ENCODE measurements at regions not wholly inside any gene's neighbourhood (a gene's known extent, or its start where the extent isn't known, plus 50 kb on each side); places are given as distances from the start of the nearest gene placed in this dataset.
"Not testable (repeated sequence)": the region's sequence is repeated elsewhere in the genome, so short reads cannot be mapped to it uniquely, and the experiment has no call there.

- H3K4me3 ChIP-seq (ENCODE audit: low read length), result no peak overlapping the region
- H3K9me2 ChIP-seq (replicated peaks; ENCODE audit: insufficient read depth, low read length), result no peaks in the 10 kb centered on the region
- no peaks in the 10 kb centered on the region for H4K20me1 ChIP-seq (ENCODE audit: insufficient read depth, low read length)
- H3K4me2 ChIP-seq (ENCODE audit: low read depth, low read length), result no peak overlapping the region
- no peaks in the 10 kb centered on the region for H3F3A ChIP-seq (ENCODE audit: insufficient read depth, low read length)
- no peaks in the 10 kb centered on the region for H3K36me3 ChIP-seq (replicated peaks; ENCODE audit: insufficient read depth, low read length)
- no peak overlapping the region for H3K27ac ChIP-seq (ENCODE audit: low read length)
- no peak for DNase-seq
- H2AFZ ChIP-seq (ENCODE audit: low read length), result no peak overlapping the region
- H3K4me1 ChIP-seq (ENCODE audit: low read length), result no peaks in the 10 kb centered on the region
- no peaks in the 10 kb centered on the region for H3K9me3 ChIP-seq (replicated peaks; ENCODE audit: insufficient read depth, low read length)
- H3K9ac ChIP-seq (ENCODE audit: low read length), result no peak overlapping the region
- no peaks in the 10 kb centered on the region for H3K27me3 ChIP-seq (replicated peaks; ENCODE audit: insufficient read depth, low read length)
- TF ChIP-seq EZH2phosphoT487 (IDR thresholded peaks at IDR 0.05; ENCODE audit: low read length) (no peak), EZH2 (optimal IDR thresholded peaks at IDR 0.05; ENCODE audit: low read depth, low read length) (no peak)
- TF ChIP-seq, protein P1, sequence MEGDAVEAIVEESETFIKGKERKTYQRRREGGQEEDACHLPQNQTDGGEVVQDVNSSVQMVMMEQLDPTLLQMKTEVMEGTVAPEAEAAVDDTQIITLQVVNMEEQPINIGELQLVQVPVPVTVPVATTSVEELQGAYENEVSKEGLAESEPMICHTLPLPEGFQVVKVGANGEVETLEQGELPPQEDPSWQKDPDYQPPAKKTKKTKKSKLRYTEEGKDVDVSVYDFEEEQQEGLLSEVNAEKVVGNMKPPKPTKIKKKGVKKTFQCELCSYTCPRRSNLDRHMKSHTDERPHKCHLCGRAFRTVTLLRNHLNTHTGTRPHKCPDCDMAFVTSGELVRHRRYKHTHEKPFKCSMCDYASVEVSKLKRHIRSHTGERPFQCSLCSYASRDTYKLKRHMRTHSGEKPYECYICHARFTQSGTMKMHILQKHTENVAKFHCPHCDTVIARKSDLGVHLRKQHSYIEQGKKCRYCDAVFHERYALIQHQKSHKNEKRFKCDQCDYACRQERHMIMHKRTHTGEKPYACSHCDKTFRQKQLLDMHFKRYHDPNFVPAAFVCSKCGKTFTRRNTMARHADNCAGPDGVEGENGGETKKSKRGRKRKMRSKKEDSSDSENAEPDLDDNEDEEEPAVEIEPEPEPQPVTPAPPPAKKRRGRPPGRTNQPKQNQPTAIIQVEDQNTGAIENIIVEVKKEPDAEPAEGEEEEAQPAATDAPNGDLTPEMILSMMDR (IDR thresholded peaks at IDR 0.05; ENCODE audit: low read length), result no peak
- H3K79me2 ChIP-seq (ENCODE audit: low read length), result no peaks in the 10 kb centered on the region
Measured at GRCh38 chr10:42149722-42150427, 488.5 kb downstream of the ZNF33B start.

DNA sequence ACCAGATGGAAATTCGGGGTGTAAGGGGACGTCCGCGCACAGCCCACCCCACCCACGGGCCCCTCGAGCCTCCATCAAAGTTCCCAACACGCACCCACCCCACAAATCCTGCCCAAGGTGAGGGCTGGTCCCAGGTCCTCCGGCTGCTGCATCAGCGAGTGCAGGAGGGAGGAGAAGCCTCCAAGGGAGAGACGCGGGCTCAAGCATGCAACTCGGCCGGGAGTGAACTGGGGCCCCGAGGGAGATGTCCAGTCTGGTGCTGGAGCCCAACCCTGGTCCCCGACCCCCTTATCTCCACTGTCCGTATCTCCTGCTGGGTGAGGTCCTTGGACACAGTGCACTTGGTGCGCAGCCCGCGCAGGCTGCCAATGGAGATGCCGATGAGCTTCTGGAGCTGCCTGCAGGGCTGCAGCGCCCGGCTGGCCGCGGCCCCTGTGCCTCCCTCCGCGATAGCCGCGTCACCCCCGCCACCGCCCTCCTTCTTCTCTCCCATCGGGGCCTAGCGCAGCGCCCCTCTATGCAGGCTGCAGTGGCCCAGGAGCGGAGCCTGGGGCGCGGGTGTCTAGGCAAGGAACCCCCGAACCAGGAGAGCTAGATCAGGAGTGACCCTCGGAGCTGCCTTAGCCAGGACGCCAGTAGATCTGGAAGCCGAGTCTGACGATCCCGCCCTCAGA lies 489.2 kb downstream of the ZNF33B start:
- H4K20me1 ChIP-seq (ENCODE audit: insufficient read depth, low read length), result no peaks in the 10 kb centered on the region
- no peaks in the 10 kb centered on the region for H3K27me3 ChIP-seq (replicated peaks; ENCODE audit: insufficient read depth, low read length)
- no peak overlapping the region for H3K4me2 ChIP-seq (ENCODE audit: low read depth, low read length)
- H3K9me2 ChIP-seq (replicated peaks; ENCODE audit: insufficient read depth, low read length), result no peaks in the 10 kb centered on the region
- H3K36me3 ChIP-seq (replicated peaks; ENCODE audit: insufficient read depth, low read length), result no peaks in the 10 kb centered on the region
- H3K4me1 ChIP-seq (ENCODE audit: low read length), result no peaks in the 10 kb centered on the region
- TF ChIP-seq, protein P1 (IDR thresholded peaks at IDR 0.05; ENCODE audit: low read length), result no peak
- TF ChIP-seq EZH2phosphoT487 (IDR thresholded peaks at IDR 0.05; ENCODE audit: low read length) (no peak), EZH2 (optimal IDR thresholded peaks at IDR 0.05; ENCODE audit: low read depth, low read length) (no peak)
- no peak overlapping the region for H3K27ac ChIP-seq (ENCODE audit: low read length)
- no peak for DNase-seq
- no peak overlapping the region for H3K4me3 ChIP-seq (ENCODE audit: low read length)
- no peaks in the 10 kb centered on the region for H3K9me3 ChIP-seq (replicated peaks; ENCODE audit: insufficient read depth, low read length)
- H3F3A ChIP-seq (ENCODE audit: insufficient read depth, low read length), result no peaks in the 10 kb centered on the region
- no peaks in the 10 kb centered on the region for H3K79me2 ChIP-seq (ENCODE audit: low read length)
- no peak overlapping the region for H2AFZ ChIP-seq (ENCODE audit: low read length)
- H3K9ac ChIP-seq (ENCODE audit: low read length), result no peak overlapping the region

- H3K4me2 ChIP-seq (ENCODE audit: low read depth, low read length); H3K4me3 ChIP-seq (ENCODE audit: low read length); H3K27ac ChIP-seq (ENCODE audit: low read length); H3K9me3 ChIP-seq (replicated peaks; ENCODE audit: insufficient read depth, low read length); H3F3A ChIP-seq (ENCODE audit: insufficient read depth, low read length); H3K4me1 ChIP-seq (ENCODE audit: low read length); H3K9ac ChIP-seq (ENCODE audit: low read length); DNase-seq; H3K36me3 ChIP-seq (replicated peaks; ENCODE audit: insufficient read depth, low read length); H3K9me2 ChIP-seq (replicated peaks; ENCODE audit: insufficient read depth, low read length); H2AFZ ChIP-seq (ENCODE audit: low read length); H4K20me1 ChIP-seq (ENCODE audit: insufficient read depth, low read length); H3K79me2 ChIP-seq (ENCODE audit: low read length); H3K27me3 ChIP-seq (replicated peaks; ENCODE audit: insufficient read depth, low read length): not testable (repeated sequence)
Measured at GRCh38 chr10:42146165-42146564, 492.2 kb downstream of the ZNF33B start.

GRCh38 chr10:42138023-42138422 lies 500.3 kb downstream of the ZNF33B start:
- not testable (repeated sequence) for H4K20me1 ChIP-seq (ENCODE audit: insufficient read depth, low read length); H3K4me1 ChIP-seq (ENCODE audit: low read length); H3K9me2 ChIP-seq (replicated peaks; ENCODE audit: insufficient read depth, low read length); H3F3A ChIP-seq (ENCODE audit: insufficient read depth, low read length); DNase-seq; H3K9ac ChIP-seq (ENCODE audit: low read length); H3K36me3 ChIP-seq (replicated peaks; ENCODE audit: insufficient read depth, low read length); H3K79me2 ChIP-seq (ENCODE audit: low read length); H3K4me2 ChIP-seq (ENCODE audit: low read depth, low read length); H3K27me3 ChIP-seq (replicated peaks; ENCODE audit: insufficient read depth, low read length); H3K9me3 ChIP-seq (replicated peaks; ENCODE audit: insufficient read depth, low read length); H2AFZ ChIP-seq (ENCODE audit: low read length); H3K4me3 ChIP-seq (ENCODE audit: low read length); H3K27ac ChIP-seq (ENCODE audit: low read length)

Measured in MM.1S (cell line).